Activated CD4-positive, alpha-beta memory T cell treated with anti-CD3 and anti-CD28 coated beads for 36 hours (primary cell): ENCODE measurements at regions not wholly inside any gene's neighbourhood (a gene's known extent, or its start where the extent isn't known, plus 50 kb on each side); places are given as distances from the start of the nearest gene placed in this dataset.
A peak's percentile ranks its signal among the peaks of the same experiment; 100 is the strongest.

Experiments
- CTCF ChIA-PET: fragments of 350-600 bp; sonication (Branson Sonifier 250); formaldehyde crosslinking; loops from one replicate; lab custom pipeline; 2021; ENCODE audit warnings: antibody characterized with exemption, inconsistent platforms; lab: Charles Lee
- POLR2A ChIA-PET: fragments of 350-600 bp; sonication (Branson Sonifier 250); formaldehyde crosslinking; loops from one replicate; lab custom pipeline; 2021; ENCODE audit warnings: antibody characterized with exemption; lab: Charles Lee
- DNase-seq: peaks from one replicate; pipeline ENCODE4 v3.0.0-alpha.2; 2020
- H3K27ac Mint-ChIP-seq: one replicate; pipeline ENCODE4 v1.8.0; 2021; ENCODE audit warnings: mixed read lengths
- H3K27me3 Mint-ChIP-seq: one replicate; pipeline ENCODE4 v1.8.0; 2021; ENCODE audit warnings: mixed read lengths
- H3K36me3 Mint-ChIP-seq: one replicate; pipeline ENCODE4 v1.8.0; 2021; ENCODE audit warnings: mixed read lengths
- H3K4me1 Mint-ChIP-seq: one replicate; pipeline ENCODE4 v1.8.0; 2021; ENCODE audit warnings: low read depth, mixed read lengths
- H3K4me3 Mint-ChIP-seq: one replicate; pipeline ENCODE4 v1.8.0; 2021; ENCODE audit warnings: mild to moderate bottlenecking, mixed read lengths
- H3K9me3 Mint-ChIP-seq: one replicate; pipeline ENCODE4 v1.8.0; 2021; ENCODE audit warnings: mixed read lengths
- intact Hi-C: fragments of 100-400 bp; cut with micrococcal nuclease; formaldehyde crosslinking; loops from one replicate; pipeline ENCODE4 v1.15.1; 2023

DNA sequence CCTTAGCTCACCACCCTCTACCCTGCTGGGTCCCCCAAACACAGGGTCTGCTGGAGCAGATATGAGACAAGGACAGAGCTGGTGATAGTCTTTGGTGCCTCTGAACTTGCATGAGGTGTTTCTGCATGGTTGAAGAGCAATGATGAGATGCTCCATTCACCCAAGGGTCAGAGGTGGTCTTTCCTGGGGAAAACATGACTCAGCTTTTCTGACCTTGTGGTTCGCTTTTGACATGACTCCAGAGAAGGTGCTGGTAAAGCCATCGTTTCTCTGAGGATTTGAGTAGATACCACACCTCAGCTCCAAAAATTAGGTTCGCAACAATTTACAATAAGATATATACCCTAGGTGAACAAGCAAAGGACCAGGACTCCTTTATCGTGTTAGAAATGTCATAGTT, 304.8 kb downstream of the DHX35 start:
- intact Hi-C loops = loop anchor here (10.0 kb wide), 2 partner anchors 608 to 1418 kb away; partner anchors contain the start of gene MAFB
- POLR2A ChIA-PET = no interaction called here
- CTCF ChIA-PET = interaction anchor here (0.7 to 6.4 kb wide), 7 partner anchors 9 to 1696 kb away, joined by 3 to 49 read pairs (median 3); partner anchors contain the start of gene MAFB
- DNase-seq = no peak
- H3K27ac Mint-ChIP-seq = no peak overlapping the region
- H3K4me3 Mint-ChIP-seq = no peak overlapping the region
- H3K9me3 Mint-ChIP-seq = no peaks in the 10 kb centered on the region
- no peaks in the 10 kb centered on the region for H3K4me1 Mint-ChIP-seq
- no peaks in the 10 kb centered on the region for H3K36me3 Mint-ChIP-seq
- H3K27me3 Mint-ChIP-seq = peaks cover 4% of the 10 kb centered on the region

DNA sequence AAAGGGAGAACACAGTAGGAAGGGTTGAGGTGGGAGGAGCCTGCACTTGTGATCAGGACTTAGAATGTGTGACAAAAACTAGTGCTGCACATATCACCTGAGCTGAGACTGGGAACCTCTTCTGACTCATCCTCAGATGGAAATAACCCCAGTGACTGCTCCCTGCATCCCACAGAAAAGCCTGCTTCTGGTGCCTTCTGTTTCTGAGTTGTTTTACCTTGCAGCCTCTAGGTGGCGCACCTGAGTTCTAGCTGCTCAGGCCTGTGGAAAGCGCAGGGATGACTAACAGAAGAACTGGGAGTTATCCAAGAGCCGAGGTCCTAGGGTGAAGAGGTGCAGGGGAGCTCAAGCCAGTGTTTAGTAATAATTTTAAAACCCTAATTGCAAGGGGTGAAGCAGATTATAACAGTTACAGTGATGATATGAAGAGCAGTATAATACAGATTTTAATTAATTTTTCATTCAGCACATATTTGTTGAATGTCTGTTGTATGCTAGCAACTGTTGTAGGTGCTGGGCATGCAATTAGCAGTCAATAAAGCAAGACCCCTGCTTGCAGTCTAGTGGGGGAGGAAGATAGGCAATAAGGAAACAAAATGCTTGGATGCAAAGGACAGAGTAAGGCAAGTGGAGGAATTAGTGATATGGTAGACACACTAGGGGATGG, 302.5 kb downstream of the DHX35 start:
- peak; percentile 56 for DNase-seq
- no peaks in the 10 kb centered on the region for H3K4me1 Mint-ChIP-seq
- H3K9me3 Mint-ChIP-seq = no peaks in the 10 kb centered on the region
- H3K27me3 Mint-ChIP-seq = peaks cover 4% of the 10 kb centered on the region
- ChIA-PET CTCF (interaction anchor here (0.6 to 6.4 kb wide), 8 partner anchors 9 to 1698 kb away, joined by 3 to 49 read pairs (median 3); no protein-coding TSS in a partner anchor), POLR2A (no interaction called here)
- H3K4me3 Mint-ChIP-seq = no peak overlapping the region
- intact Hi-C loops = loop anchor here (10.0 kb wide), 2 partner anchors 610 to 1420 kb away; partner anchors contain the start of gene MAFB
- H3K27ac Mint-ChIP-seq = no peak overlapping the region
- no peaks in the 10 kb centered on the region for H3K36me3 Mint-ChIP-seq

DNA sequence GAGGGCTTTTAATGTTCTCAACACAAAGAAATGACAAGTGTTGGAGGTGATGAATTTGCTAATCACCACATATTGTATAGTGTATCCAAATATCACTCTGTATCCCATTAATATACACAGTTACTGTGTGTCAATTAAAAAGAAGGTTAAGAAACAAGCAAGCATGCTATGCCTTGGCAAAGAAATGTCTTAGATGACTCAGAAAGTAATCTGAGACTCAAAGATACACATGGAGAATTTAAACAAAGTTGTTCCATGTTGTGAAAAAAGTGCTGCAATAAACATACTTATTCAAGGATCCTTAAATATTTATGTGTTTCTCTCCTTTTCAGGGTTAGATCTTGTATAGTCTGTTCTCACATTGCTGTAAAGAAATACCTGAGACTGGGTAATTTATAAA, 300.9 kb downstream of the DHX35 start:
- ChIA-PET CTCF (interaction anchor here (1.0 to 1.5 kb wide), 2 partner anchors 13 to 36 kb away, joined by 3 to 5 read pairs; no protein-coding TSS in a partner anchor), POLR2A (no interaction called here)
- Mint-ChIP-seq H3K4me3 (no peak overlapping the region), H3K9me3 (no peaks in the 10 kb centered on the region), H3K27me3 (peaks cover 4% of the 10 kb centered on the region), H3K27ac (no peak overlapping the region), H3K36me3 (no peaks in the 10 kb centered on the region), H3K4me1 (no peaks in the 10 kb centered on the region)
- no peak for DNase-seq
- intact Hi-C loops = loop anchor here (10.0 kb wide), 2 partner anchors 612 to 1422 kb away; partner anchors contain the start of gene MAFB

GRCh38 chr20:39259808-39260207, 297.7 kb downstream of the DHX35 start:
- intact Hi-C loops = loop anchor here (10.0 kb wide), 2 partner anchors 615 to 1425 kb away; partner anchors contain the start of gene MAFB
- POLR2A ChIA-PET = no interaction called here
- H3K27me3 Mint-ChIP-seq = peaks cover 4% of the 10 kb centered on the region
- H3K4me1 Mint-ChIP-seq = no peaks in the 10 kb centered on the region
- no peaks in the 10 kb centered on the region for H3K36me3 Mint-ChIP-seq
- DNase-seq = no peak
- H3K4me3 Mint-ChIP-seq = no peak overlapping the region
- H3K27ac Mint-ChIP-seq = no peak overlapping the region
- H3K9me3 Mint-ChIP-seq = no peaks in the 10 kb centered on the region
- CTCF ChIA-PET = interaction anchor here (2.1 kb wide), 1 partner anchor 9 kb away, joined by 10 read pairs; no protein-coding TSS in a partner anchor

- Mint-ChIP-seq H3K9me3 (no peaks in the 10 kb centered on the region), H3K4me1 (no peaks in the 10 kb centered on the region), H3K27ac (no peak overlapping the region), H3K27me3 (peaks cover 4% of the 10 kb centered on the region), H3K4me3 (no peak overlapping the region), H3K36me3 (no peaks in the 10 kb centered on the region)
- intact Hi-C loops = no loop called here
- no peak for DNase-seq
- ChIA-PET CTCF (interaction anchor here (2.1 kb wide), 1 partner anchor 10 kb away, joined by 10 read pairs; no protein-coding TSS in a partner anchor), POLR2A (no interaction called here)
Measured at GRCh38 chr20:39259010-39259803, 297.1 kb downstream of the DHX35 start.

DNA sequence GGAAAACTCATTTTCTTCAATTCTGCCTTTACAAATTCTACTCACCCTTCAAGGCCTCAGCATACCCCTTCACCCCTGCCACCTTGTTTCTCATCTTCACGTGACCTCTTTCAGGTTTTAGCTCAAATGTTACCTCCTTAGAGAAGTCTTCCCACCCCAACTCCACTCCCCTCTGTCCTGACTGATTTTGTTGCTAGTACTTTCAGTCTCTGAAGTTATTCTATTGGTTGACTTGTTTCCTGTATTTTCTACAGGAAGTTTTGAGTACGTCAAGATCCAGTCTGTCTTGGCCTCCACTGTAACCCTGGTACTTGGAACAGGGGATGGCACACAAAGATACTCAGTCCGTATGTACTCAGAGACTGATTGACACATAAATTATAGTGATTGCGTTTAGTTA, 296.1 kb downstream of the DHX35 start:
- no peaks in the 10 kb centered on the region for H3K36me3 Mint-ChIP-seq
- no peak for DNase-seq
- no peaks in the 10 kb centered on the region for H3K9me3 Mint-ChIP-seq
- H3K4me1 Mint-ChIP-seq = no peaks in the 10 kb centered on the region
- H3K27me3 Mint-ChIP-seq = peaks cover under 1% of the 10 kb centered on the region
- H3K27ac Mint-ChIP-seq = no peak overlapping the region
- H3K4me3 Mint-ChIP-seq = no peak overlapping the region
- ChIA-PET POLR2A (no interaction called here), CTCF (interaction anchor here (0.8 to 2.1 kb wide), 3 partner anchors 8 to 11 kb away, joined by 3 to 10 read pairs (median 7); no protein-coding TSS in a partner anchor)
- intact Hi-C loops = no loop called here

DNA sequence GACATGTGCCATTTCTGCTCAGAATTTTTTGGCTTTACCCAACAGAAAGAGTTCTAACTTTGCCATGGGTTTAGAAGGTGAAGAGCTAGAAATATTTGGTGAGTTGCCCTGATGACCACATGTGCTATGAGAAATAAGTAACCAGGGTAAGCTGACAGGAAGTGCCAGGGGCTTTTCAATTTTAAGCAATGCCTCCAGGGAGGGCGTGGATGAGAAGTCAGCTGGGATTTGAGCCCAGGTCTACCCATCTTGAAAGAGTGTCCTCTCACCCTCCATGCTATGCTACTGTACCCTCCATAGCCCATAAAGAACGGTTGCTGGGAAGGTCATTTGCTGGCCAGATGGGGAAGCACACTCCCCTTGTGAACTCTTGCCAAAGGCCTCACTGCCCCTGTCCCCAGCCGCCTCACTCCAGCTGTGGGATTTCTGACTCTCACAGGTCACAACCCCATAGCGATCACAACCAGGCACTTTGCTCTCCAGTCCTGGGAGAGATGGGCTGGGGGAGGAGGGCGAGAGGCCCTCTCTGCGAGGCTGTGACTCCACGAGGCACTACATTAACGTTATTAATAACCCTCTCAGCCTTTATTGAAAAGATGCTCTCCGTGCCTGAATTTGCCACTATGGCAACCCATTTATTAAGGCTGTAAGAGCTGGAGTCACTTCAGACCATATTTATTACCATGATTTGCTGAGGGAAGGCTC, 291.1 kb downstream of the DHX35 start:
- CTCF ChIA-PET = no interaction called here
- H3K27ac Mint-ChIP-seq = no peak overlapping the region
- H3K9me3 Mint-ChIP-seq = no peaks in the 10 kb centered on the region
- POLR2A ChIA-PET = no interaction called here
- no peaks in the 10 kb centered on the region for H3K4me1 Mint-ChIP-seq
- intact Hi-C loops = no loop called here
- no peaks in the 10 kb centered on the region for H3K27me3 Mint-ChIP-seq
- no peak overlapping the region for H3K4me3 Mint-ChIP-seq
- no peaks in the 10 kb centered on the region for H3K36me3 Mint-ChIP-seq
- DNase-seq = no peak

- H3K27ac Mint-ChIP-seq = no peak overlapping the region
- H3K4me3 Mint-ChIP-seq = no peak overlapping the region
- ChIA-PET CTCF (no interaction called here), POLR2A (no interaction called here)
- no peaks in the 10 kb centered on the region for H3K27me3 Mint-ChIP-seq
- no peak for DNase-seq
- H3K9me3 Mint-ChIP-seq = no peaks in the 10 kb centered on the region
- no peaks in the 10 kb centered on the region for H3K36me3 Mint-ChIP-seq
- H3K4me1 Mint-ChIP-seq = no peaks in the 10 kb centered on the region
- intact Hi-C loops = no loop called here
Measured at GRCh38 chr20:39252035-39252434, 289.9 kb downstream of the DHX35 start.

DNA sequence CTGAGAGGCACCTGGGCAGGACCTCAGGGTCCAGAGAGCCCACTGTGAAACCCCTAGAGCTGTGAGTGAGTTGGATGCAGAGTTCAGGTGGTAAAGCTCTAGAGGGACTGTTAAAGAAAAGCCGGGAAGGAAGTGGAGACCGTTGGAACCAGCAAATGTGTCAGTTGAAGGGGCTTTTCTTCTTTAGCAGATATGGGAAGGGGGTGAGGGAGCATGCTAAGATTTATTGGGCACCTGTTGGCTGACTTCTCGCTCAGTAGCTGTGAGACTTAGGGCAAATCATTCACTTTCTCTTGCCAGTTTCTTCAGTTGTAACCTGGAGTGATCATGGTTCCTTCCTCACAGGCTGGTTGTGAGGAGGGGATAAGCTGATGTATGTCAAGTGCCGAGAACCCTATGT, 287.7 kb downstream of the DHX35 start:
- Mint-ChIP-seq H3K36me3 (no peaks in the 10 kb centered on the region), H3K27me3 (no peaks in the 10 kb centered on the region), H3K27ac (no peak overlapping the region), H3K4me3 (no peak overlapping the region), H3K9me3 (no peaks in the 10 kb centered on the region), H3K4me1 (peaks cover 6% of the 10 kb centered on the region)
- intact Hi-C loops = no loop called here
- no peak for DNase-seq
- CTCF ChIA-PET = interaction anchor here (1.6 kb wide), 1 partner anchor 15 kb away, joined by 4 read pairs; no protein-coding TSS in a partner anchor
- POLR2A ChIA-PET = no interaction called here

DNA sequence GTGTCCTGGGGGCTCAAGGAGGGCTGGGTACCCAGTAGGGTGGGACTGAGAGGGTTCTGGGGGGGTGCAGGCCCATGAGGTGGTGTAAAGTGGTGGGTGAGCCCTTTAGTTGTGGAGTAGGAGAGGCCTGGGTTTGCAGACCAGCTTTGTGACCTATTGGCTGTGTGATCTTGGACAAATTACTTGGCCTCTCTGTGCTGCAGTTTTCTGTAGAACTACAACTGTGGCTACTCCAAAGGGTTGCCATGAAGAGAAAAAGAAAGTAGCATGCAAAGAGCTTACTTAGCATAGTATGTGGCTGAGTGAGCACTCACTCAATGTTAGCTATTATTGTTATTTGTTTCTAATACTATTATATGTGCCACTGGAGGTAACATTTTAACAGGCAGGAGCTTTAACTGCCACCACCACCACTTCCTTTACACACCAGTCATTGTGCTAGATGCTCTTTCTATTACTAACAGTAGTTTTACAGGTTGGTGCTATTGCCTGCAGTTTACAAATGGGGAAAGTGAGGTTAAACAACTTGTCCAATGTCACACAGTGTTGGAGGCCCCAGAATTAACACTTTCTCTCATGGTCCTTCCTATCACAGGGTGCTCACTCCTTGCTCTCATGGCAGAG, 286.8 kb downstream of the DHX35 start:
- Mint-ChIP-seq H3K4me3 (no peak overlapping the region), H3K36me3 (no peaks in the 10 kb centered on the region), H3K4me1 (peaks cover 6% of the 10 kb centered on the region), H3K27ac (no peak overlapping the region), H3K27me3 (no peaks in the 10 kb centered on the region), H3K9me3 (no peaks in the 10 kb centered on the region)
- DNase-seq = no peak
- CTCF ChIA-PET = interaction anchor here (1.6 kb wide), 1 partner anchor 16 kb away, joined by 4 read pairs; no protein-coding TSS in a partner anchor
- POLR2A ChIA-PET = no interaction called here
- intact Hi-C loops = no loop called here

DNA sequence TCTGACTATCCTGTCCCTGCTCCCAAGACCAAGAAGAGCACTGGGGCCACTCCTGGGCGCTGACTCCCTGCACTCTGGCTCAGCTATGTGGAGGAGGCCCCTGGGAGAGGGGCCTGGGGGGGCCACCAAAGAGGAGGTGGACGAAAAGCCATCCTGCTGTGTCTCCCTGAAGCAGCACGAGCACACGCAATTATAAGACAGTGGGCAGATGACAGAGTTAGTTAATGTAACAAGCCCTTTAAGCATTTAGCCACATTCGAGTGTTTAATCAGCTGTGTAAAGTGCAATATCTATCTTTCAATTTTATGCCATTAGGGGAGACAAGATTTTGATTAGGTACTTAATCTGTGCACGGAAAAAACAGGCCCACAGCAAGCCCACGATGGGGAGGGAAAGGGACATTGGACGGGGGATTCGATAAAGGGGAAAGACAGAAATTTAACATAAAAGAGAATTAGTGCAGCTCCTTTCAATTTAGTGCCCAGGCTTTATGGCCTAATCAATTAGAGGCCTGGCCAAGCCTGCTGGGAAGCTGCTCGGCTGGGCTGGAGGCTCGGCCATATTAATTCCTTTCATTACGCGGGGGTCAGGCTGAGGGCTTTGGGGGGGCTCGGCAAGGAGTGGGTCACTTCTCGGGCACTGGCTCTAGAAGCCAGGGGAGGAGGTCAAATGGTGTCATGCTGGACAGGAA, 286.2 kb downstream of the DHX35 start:
- DNase-seq = no peak
- Mint-ChIP-seq H3K4me1 (peaks cover 6% of the 10 kb centered on the region), H3K27me3 (no peaks in the 10 kb centered on the region), H3K27ac (no peak overlapping the region), H3K4me3 (no peak overlapping the region), H3K9me3 (no peaks in the 10 kb centered on the region), H3K36me3 (no peaks in the 10 kb centered on the region)
- intact Hi-C loops = no loop called here
- ChIA-PET CTCF (no interaction called here), POLR2A (no interaction called here)
